ENCODE measurements at regions not wholly inside any gene's neighbourhood (a gene's known extent, or its start where the extent isn't known, plus 50 kb on each side); places are given as distances from the start of the nearest gene placed in this dataset.

DNA sequence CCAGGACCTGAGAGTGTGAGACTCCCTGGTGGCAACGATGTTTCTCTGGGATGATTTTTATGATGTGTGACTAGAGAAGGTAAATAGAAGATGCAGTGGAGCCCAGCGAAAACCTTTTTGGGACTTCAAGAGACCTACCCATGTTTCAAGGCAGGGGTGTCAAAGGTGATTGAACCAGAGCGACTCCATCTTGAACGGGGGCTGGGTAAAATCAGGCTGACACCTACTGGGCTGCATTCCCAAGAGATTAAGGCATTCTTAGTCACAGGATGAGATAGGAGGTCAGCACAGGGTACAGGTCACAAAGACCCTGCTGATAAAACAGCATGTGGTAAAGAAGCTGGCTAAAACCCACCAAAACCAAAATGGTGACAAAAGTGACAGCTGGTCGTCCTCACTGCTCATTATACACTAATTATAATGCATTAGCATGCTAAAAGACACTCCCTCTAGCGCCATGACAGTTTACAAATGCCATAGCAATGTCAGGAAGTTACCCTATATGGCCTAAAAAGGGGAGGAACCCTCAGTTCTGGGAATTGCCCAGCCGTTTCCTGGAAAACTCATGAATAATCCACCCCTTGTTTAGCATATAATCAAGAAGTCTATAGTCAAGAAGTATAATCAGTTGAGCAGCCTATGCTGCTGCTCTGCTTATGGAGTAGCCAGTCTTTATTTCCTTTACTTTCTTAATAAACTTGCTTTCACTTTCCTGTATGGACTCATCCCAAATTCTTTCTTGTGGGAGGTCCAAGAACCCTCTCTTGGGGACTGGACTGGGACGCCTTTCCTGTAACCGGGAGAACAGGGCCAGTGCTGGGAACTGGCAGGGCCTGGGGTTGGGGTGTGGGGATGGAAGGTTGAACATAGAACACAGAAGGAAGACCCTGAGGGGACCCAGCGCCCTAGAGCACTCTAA lies 526.4 kb downstream of the QKI start:
- no peak for TF ChIP-seq ZC3H10 (CRISPR knock-in tag; IDR thresholded peaks at IDR 0.05)
- TF ChIP-seq, protein P1, sequence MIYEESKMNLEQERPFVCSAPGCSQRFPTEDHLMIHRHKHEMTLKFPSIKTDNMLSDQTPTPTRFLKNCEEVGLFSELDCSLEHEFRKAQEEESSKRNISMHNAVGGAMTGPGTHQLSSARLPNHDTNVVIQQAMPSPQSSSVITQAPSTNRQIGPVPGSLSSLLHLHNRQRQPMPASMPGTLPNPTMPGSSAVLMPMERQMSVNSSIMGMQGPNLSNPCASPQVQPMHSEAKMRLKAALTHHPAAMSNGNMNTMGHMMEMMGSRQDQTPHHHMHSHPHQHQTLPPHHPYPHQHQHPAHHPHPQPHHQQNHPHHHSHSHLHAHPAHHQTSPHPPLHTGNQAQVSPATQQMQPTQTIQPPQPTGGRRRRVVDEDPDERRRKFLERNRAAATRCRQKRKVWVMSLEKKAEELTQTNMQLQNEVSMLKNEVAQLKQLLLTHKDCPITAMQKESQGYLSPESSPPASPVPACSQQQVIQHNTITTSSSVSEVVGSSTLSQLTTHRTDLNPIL (CRISPR knock-in tag; IDR thresholded peaks at IDR 0.05; ENCODE audit: low read depth), result no peak
- TF ChIP-seq ZFP30 (CRISPR knock-in tag; IDR thresholded peaks at IDR 0.05), result no peak
- TF ChIP-seq ZFP3 (CRISPR knock-in tag; IDR thresholded peaks at IDR 0.05), result no peak
- no peak for TF ChIP-seq RARB (CRISPR knock-in tag; IDR thresholded peaks at IDR 0.05)
- TF ChIP-seq, protein P2, sequence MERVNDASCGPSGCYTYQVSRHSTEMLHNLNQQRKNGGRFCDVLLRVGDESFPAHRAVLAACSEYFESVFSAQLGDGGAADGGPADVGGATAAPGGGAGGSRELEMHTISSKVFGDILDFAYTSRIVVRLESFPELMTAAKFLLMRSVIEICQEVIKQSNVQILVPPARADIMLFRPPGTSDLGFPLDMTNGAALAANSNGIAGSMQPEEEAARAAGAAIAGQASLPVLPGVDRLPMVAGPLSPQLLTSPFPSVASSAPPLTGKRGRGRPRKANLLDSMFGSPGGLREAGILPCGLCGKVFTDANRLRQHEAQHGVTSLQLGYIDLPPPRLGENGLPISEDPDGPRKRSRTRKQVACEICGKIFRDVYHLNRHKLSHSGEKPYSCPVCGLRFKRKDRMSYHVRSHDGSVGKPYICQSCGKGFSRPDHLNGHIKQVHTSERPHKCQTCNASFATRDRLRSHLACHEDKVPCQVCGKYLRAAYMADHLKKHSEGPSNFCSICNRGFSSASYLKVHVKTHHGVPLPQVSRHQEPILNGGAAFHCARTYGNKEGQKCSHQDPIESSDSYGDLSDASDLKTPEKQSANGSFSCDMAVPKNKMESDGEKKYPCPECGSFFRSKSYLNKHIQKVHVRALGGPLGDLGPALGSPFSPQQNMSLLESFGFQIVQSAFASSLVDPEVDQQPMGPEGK (CRISPR knock-in tag; IDR thresholded peaks at IDR 0.05; ENCODE audit: borderline replicate concordance), result no peak
- TF ChIP-seq PPARA (CRISPR knock-in tag; IDR thresholded peaks at IDR 0.05; ENCODE audit: borderline replicate concordance), result no peak
- TF ChIP-seq ZNF70 (CRISPR knock-in tag; IDR thresholded peaks at IDR 0.05), result no peak
- TF ChIP-seq ZNF8 (CRISPR knock-in tag; IDR thresholded peaks at IDR 0.05), result no peak

Data from SK-N-SH treated with all-trans-retinoic acid at 6 μM for 48 hours (cell line).